ENCODE measurements at regions not wholly inside any gene's neighbourhood (a gene's known extent, or its start where the extent isn't known, plus 50 kb on each side); places are given as distances from the start of the nearest gene placed in this dataset.

- no peak overlapping the region for H3K4me3 ChIP-seq (ENCODE audit: low read length in 3 of 3)
- no peaks in the 10 kb centered on the region for H3K9me3 ChIP-seq (ENCODE audit: control insufficient read depth in 3 of 3, low read length in 3 of 3)
- no peak overlapping the region for H3K27ac ChIP-seq (ENCODE audit: low read depth, low read length)
- H3K27me3 ChIP-seq (ENCODE audit: control insufficient read depth in 3 of 3, insufficient read depth in 3 of 3, low read length in 3 of 3) = no peaks in the 10 kb centered on the region
- no peaks in the 10 kb centered on the region for H3K36me3 ChIP-seq (ENCODE audit: control insufficient read depth in 3 of 3, insufficient read depth in 3 of 3, low read length in 3 of 3)
- no peak overlapping the region for H3K9ac ChIP-seq (ENCODE audit: low read depth in 1 of 3, low read length in 3 of 3)
- H3K4me1 ChIP-seq (ENCODE audit: control insufficient read depth in 3 of 3, insufficient read depth in 3 of 3, low read length in 3 of 3) = no peaks in the 10 kb centered on the region
Observed at GRCh38 chr6:84278321-84278998, 51.0 kb upstream of the CEP162 start.
